Fibroblast of lung (primary cell): ENCODE measurements at regions not wholly inside any gene's neighbourhood (a gene's known extent, or its start where the extent isn't known, plus 50 kb on each side); places are given as distances from the start of the nearest gene placed in this dataset.
"Not testable (repeated sequence)": the region's sequence is repeated elsewhere in the genome, so short reads cannot be mapped to it uniquely, and the experiment has no call there.

Experiments
- DNase-seq, 2 donors: peaks; one replicate each; pipeline versions ENCODE4 v3.0.0 to v3.0.0-alpha.2; 2010; ENCODE audit warnings: low read depth in 2 of 2
- H2AFZ ChIP-seq: 2 replicates; pipeline ENCODE4 v1.5.1; 2012; ENCODE audit warnings: low read length, control low read depth, inconsistent platforms
- H3K27ac ChIP-seq: 2 replicates; pipeline ENCODE4 v1.5.1; 2011; ENCODE audit warnings: low read length, control low read depth; ENCODE audit not compliant: insufficient read depth
- H3K27me3 ChIP-seq: 2 replicates; pipeline ENCODE4 v1.5.1; 2011; ENCODE audit warnings: mild to moderate bottlenecking, low read length; ENCODE audit not compliant: control insufficient read depth, insufficient read depth
- H3K36me3 ChIP-seq: 2 replicates; pipeline ENCODE4 v1.5.1; 2011; ENCODE audit warnings: low read length; ENCODE audit not compliant: control insufficient read depth, insufficient read depth
- H3K4me1 ChIP-seq: 2 replicates; pipeline ENCODE4 v1.5.1; 2011; ENCODE audit warnings: low read length; ENCODE audit not compliant: control insufficient read depth, insufficient read depth; ENCODE audit errors: extremely low read depth
- H3K4me2 ChIP-seq: 2 replicates; pipeline ENCODE4 v1.5.1; 2011; ENCODE audit warnings: low read length, control low read depth; ENCODE audit not compliant: insufficient read depth; ENCODE audit errors: extremely low read depth
- H3K4me3 ChIP-seq, 4 experiments: fragments of 200-600 bp in 1 of 4; sonication (generic) in 1 of 4; replicated peaks in 1 of 4; 2 replicates each; pipeline ENCODE4 v1.5.1; 2011 to 2016; ENCODE audit warnings: low read length in 4 of 4, low read depth in 3 of 4, mild to moderate bottlenecking in 3 of 4, control low read depth in 2 of 4, inconsistent platforms in 1 of 4, mixed read lengths in 1 of 4; ENCODE audit not compliant: insufficient read depth in 1 of 4; ENCODE audit errors: control extremely low read depth in 1 of 4
- H3K79me2 ChIP-seq: 2 replicates; pipeline ENCODE4 v1.5.1; 2012; ENCODE audit warnings: mild to moderate bottlenecking, low read length, inconsistent platforms; ENCODE audit not compliant: control insufficient read depth, insufficient read depth
- H3K9ac ChIP-seq: 2 replicates; pipeline ENCODE4 v1.5.1; 2011; ENCODE audit warnings: mild to moderate bottlenecking, low read length, control low read depth; ENCODE audit not compliant: insufficient read depth
- H3K9me3 ChIP-seq: 2 replicates; pipeline ENCODE4 v1.5.1; 2012; ENCODE audit warnings: low read depth, low read length; ENCODE audit not compliant: control insufficient read depth, insufficient read depth
- H4K20me1 ChIP-seq: 2 replicates; pipeline ENCODE4 v1.5.1; 2011; ENCODE audit warnings: low read length; ENCODE audit not compliant: control insufficient read depth, insufficient read depth; ENCODE audit errors: extremely low read depth

GRCh38 chr16:18263046-18263445 is 73.5 kb downstream of the NPIPA8 start:
- H4K20me1 ChIP-seq, H3K9ac ChIP-seq, H3K36me3 ChIP-seq, H3K9me3 ChIP-seq, H3K27me3 ChIP-seq, H3K4me1 ChIP-seq, H3K4me3 ChIP-seq, H3K4me2 ChIP-seq, H3K79me2 ChIP-seq, H2AFZ ChIP-seq, DNase-seq, H3K27ac ChIP-seq: not testable (repeated sequence)

GRCh38 chr16:18261848-18262247 is 74.7 kb downstream of the NPIPA8 start:
- not testable (repeated sequence) for H3K4me1 ChIP-seq, H3K9me3 ChIP-seq, H3K79me2 ChIP-seq

GRCh38 chr16:18259496-18260176 is 76.9 kb downstream of the NPIPA8 start:
- not testable (repeated sequence) for H3K9me3 ChIP-seq, H3K27ac ChIP-seq, H3K27me3 ChIP-seq, H2AFZ ChIP-seq, H4K20me1 ChIP-seq, DNase-seq, H3K4me2 ChIP-seq, H3K9ac ChIP-seq, H3K79me2 ChIP-seq, H3K4me3 ChIP-seq, H3K4me1 ChIP-seq, H3K36me3 ChIP-seq

More at GRCh38 chr16:18261848-18262247, 74.7 kb downstream of the NPIPA8 start:
- H3K9ac ChIP-seq, H3K27me3 ChIP-seq, H3K4me2 ChIP-seq, H4K20me1 ChIP-seq, H3K27ac ChIP-seq, H3K36me3 ChIP-seq, H2AFZ ChIP-seq, DNase-seq, H3K4me3 ChIP-seq: not testable (repeated sequence)

- not testable (repeated sequence) for H4K20me1 ChIP-seq, H3K79me2 ChIP-seq, H2AFZ ChIP-seq, H3K9me3 ChIP-seq, H3K27ac ChIP-seq, DNase-seq, H3K36me3 ChIP-seq, H3K27me3 ChIP-seq, H3K4me3 ChIP-seq, H3K4me1 ChIP-seq, H3K9ac ChIP-seq, H3K4me2 ChIP-seq
These were observed 83.6 kb downstream of the NPIPA8 start for GRCh38 chr16:18252943-18253342.

- H3K9me3 ChIP-seq, H4K20me1 ChIP-seq, H3K27ac ChIP-seq, H3K79me2 ChIP-seq, H3K27me3 ChIP-seq, H3K4me1 ChIP-seq, H3K9ac ChIP-seq, H3K4me2 ChIP-seq, H3K4me3 ChIP-seq, H2AFZ ChIP-seq, DNase-seq, H3K36me3 ChIP-seq: not testable (repeated sequence)
These were observed 106.0 kb downstream of the NPIPA8 start for GRCh38 chr16:18230505-18230904.

GRCh38 chr16:18222054-18223009 is 114.2 kb downstream of the NPIPA8 start:
- not testable (repeated sequence) for H3K27ac ChIP-seq, H3K27me3 ChIP-seq, H2AFZ ChIP-seq, H3K4me3 ChIP-seq, H3K36me3 ChIP-seq, H3K9ac ChIP-seq, H3K9me3 ChIP-seq, H3K79me2 ChIP-seq, H4K20me1 ChIP-seq, DNase-seq, H3K4me1 ChIP-seq, H3K4me2 ChIP-seq
